DOHH2 (cell line): ENCODE measurements at regions not wholly inside any gene's neighbourhood (a gene's known extent, or its start where the extent isn't known, plus 50 kb on each side); places are given as distances from the start of the nearest gene placed in this dataset.

Experiments
- H3F3A ChIP-seq: fragments of 200-600 bp; sonication (generic), shearing (Covaris generic); 2 replicates; pipeline ENCODE4 v1.6.0; 2016; ENCODE audit warnings: antibody characterized with exemption, mild to moderate bottlenecking; ENCODE audit not compliant: control insufficient read depth, insufficient read depth
- H3K27ac ChIP-seq: fragments of 200-600 bp; sonication (generic); 2 replicates; pipeline ENCODE4 v1.5.1; 2014; ENCODE audit warnings: low read depth, mild to moderate bottlenecking, low read length, moderate library complexity
- H3K27me3 ChIP-seq: fragments of 200-600 bp; sonication (generic); 2 replicates; pipeline ENCODE4 v1.6.1; 2014; ENCODE audit warnings: mild to moderate bottlenecking, low read length, mixed read lengths; ENCODE audit not compliant: control insufficient read depth
- H3K36me3 ChIP-seq: fragments of 200-600 bp; sonication (generic); 2 replicates; pipeline ENCODE4 v1.6.1; 2014; ENCODE audit warnings: mild to moderate bottlenecking, low read length, moderate library complexity, mixed read lengths; ENCODE audit not compliant: control insufficient read depth
- H3K4me1 ChIP-seq: fragments of 200-600 bp; sonication (generic); 2 replicates; pipeline ENCODE4 v1.6.1; 2014; ENCODE audit warnings: mild to moderate bottlenecking, low read length, mixed read lengths; ENCODE audit not compliant: control insufficient read depth
- H3K4me2 ChIP-seq: fragments of 200-600 bp; sonication (generic); 2 replicates; pipeline ENCODE4 v1.6.0; 2014; ENCODE audit warnings: mild to moderate bottlenecking, low read length, moderate library complexity
- H3K4me3 ChIP-seq: fragments of 200-600 bp; sonication (generic); 2 replicates; pipeline ENCODE4 v1.5.1; 2014; ENCODE audit warnings: mild to moderate bottlenecking, low read length, mixed read lengths
- H3K79me2 ChIP-seq: fragments of 200-600 bp; sonication (generic); 2 replicates; pipeline ENCODE4 v1.6.1; 2014; ENCODE audit warnings: mild to moderate bottlenecking, low read length, mixed read lengths; ENCODE audit not compliant: control insufficient read depth
- H3K9me2 ChIP-seq: fragments of 200-600 bp; sonication (generic); replicated peaks from 2 replicates; pipeline ENCODE4 v1.6.1; 2014; ENCODE audit warnings: mild to moderate bottlenecking, low read length, mixed read lengths; ENCODE audit not compliant: control insufficient read depth
- H3K9me3 ChIP-seq: fragments of 200-600 bp; sonication (generic); 2 replicates; pipeline ENCODE4 v1.6.1; 2014; ENCODE audit warnings: antibody characterized with exemption, low read length, mixed read lengths; ENCODE audit not compliant: control insufficient read depth, insufficient read depth
- H4K20me1 ChIP-seq: fragments of 200-600 bp; sonication (generic); 2 replicates; pipeline ENCODE4 v1.6.0; 2014; ENCODE audit warnings: low read depth, mild to moderate bottlenecking, antibody characterized with exemption, low read length, moderate library complexity; ENCODE audit not compliant: control insufficient read depth, insufficient read depth
- EZH2phosphoT487 ChIP-seq: fragments of 200-600 bp; sonication (generic); IDR thresholded peaks from 2 replicates; pipeline ENCODE4 v1.6.1; 2017; ENCODE audit warnings: borderline replicate concordance, mild to moderate bottlenecking, antibody characterized with exemption, low read length, moderate library complexity, mixed read lengths
- TF ChIP-seq, protein P1 (sequence below): fragments of 200-600 bp; sonication (generic); IDR thresholded peaks from one replicate; pipeline ENCODE4 v1.5.1; 2014; ENCODE audit warnings: antibody characterized with exemption, mild to moderate bottlenecking, low read depth, low read length; ENCODE audit not compliant: poor library complexity, severe bottlenecking

DNA sequence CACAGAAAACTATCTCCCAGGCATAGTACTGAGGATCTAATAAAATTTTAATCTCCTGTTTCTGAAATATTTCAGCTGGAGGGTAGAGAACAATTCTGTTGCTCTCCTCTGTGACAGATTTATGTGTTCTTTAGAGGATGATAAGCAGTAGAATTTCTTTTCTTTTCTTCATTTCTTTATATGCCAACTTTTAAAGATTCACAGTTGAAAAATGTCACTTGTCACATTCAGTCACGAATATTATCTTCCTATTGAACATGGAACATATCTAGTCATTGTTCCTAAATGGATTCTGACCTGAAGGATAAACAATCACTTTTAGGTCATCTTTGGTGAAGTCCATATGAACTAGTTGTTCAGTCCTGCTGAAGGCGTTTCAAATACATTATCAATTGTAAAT lies 585.5 kb upstream of the DPPA4 start:
- no peaks in the 10 kb centered on the region for H3K4me1 ChIP-seq
- no peaks in the 10 kb centered on the region for H3K79me2 ChIP-seq
- TF ChIP-seq, protein P1, sequence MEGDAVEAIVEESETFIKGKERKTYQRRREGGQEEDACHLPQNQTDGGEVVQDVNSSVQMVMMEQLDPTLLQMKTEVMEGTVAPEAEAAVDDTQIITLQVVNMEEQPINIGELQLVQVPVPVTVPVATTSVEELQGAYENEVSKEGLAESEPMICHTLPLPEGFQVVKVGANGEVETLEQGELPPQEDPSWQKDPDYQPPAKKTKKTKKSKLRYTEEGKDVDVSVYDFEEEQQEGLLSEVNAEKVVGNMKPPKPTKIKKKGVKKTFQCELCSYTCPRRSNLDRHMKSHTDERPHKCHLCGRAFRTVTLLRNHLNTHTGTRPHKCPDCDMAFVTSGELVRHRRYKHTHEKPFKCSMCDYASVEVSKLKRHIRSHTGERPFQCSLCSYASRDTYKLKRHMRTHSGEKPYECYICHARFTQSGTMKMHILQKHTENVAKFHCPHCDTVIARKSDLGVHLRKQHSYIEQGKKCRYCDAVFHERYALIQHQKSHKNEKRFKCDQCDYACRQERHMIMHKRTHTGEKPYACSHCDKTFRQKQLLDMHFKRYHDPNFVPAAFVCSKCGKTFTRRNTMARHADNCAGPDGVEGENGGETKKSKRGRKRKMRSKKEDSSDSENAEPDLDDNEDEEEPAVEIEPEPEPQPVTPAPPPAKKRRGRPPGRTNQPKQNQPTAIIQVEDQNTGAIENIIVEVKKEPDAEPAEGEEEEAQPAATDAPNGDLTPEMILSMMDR = no peak
- no peak for TF ChIP-seq EZH2phosphoT487
- H4K20me1 ChIP-seq = no peaks in the 10 kb centered on the region
- H3F3A ChIP-seq = no peaks in the 10 kb centered on the region
- H3K27me3 ChIP-seq = no peaks in the 10 kb centered on the region
- no peak overlapping the region for H3K4me2 ChIP-seq
- H3K27ac ChIP-seq = no peak overlapping the region
- H3K36me3 ChIP-seq = no peaks in the 10 kb centered on the region
- no peaks in the 10 kb centered on the region for H3K9me3 ChIP-seq
- no peaks in the 10 kb centered on the region for H3K9me2 ChIP-seq
- H3K4me3 ChIP-seq = no peak overlapping the region

DNA sequence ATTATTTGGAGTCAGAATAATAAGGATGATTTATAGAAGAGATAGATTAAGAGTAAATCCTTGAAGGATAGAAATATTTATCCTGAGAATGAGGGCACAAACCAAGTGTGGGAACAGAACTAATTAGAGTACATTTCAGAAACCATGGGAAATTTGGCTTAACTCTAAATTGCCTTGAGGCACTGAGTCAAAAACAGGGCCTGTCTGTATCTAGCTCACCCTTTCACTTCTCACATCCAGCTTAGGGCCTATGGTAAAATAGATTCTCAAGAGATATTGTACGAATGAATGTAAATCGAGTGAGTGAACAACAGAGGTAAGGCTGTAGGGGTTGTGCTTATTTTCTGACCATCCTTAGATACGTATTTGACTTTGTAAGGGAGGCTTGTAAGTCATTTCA lies 586.1 kb upstream of the DPPA4 start:
- H3K79me2 ChIP-seq = no peaks in the 10 kb centered on the region
- TF ChIP-seq, protein P1 = no peak
- TF ChIP-seq EZH2phosphoT487 = no peak
- no peak overlapping the region for H3K4me3 ChIP-seq
- H3K9me2 ChIP-seq = no peaks in the 10 kb centered on the region
- H3K36me3 ChIP-seq = no peaks in the 10 kb centered on the region
- no peaks in the 10 kb centered on the region for H4K20me1 ChIP-seq
- no peaks in the 10 kb centered on the region for H3F3A ChIP-seq
- H3K4me2 ChIP-seq = no peak overlapping the region
- no peaks in the 10 kb centered on the region for H3K4me1 ChIP-seq
- H3K9me3 ChIP-seq = no peaks in the 10 kb centered on the region
- H3K27ac ChIP-seq = no peak overlapping the region
- no peaks in the 10 kb centered on the region for H3K27me3 ChIP-seq

DNA sequence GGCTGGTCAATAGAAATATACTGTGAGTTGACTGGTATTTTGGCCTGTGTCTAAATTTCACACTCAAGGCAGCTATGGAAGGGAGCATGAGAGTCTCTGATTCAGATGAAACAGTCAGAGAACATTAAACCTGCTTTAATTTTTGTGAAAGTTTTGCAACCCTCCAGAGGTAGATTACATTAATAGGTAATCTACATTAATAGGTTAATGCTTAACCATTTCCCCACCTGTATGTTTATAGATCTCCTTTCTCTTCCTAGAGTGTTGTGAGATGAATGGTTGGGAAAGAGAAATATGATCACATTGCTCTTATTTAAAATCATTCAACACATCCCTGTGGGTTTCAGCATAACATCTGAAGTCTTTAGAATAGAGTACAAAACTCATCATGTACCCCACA lies 586.9 kb upstream of the DPPA4 start:
- H3K4me1 ChIP-seq = no peaks in the 10 kb centered on the region
- no peaks in the 10 kb centered on the region for H3K79me2 ChIP-seq
- H3K9me3 ChIP-seq = no peaks in the 10 kb centered on the region
- H3K9me2 ChIP-seq = no peaks in the 10 kb centered on the region
- H3K27me3 ChIP-seq = no peaks in the 10 kb centered on the region
- no peak overlapping the region for H3K4me3 ChIP-seq
- H3F3A ChIP-seq = no peaks in the 10 kb centered on the region
- no peaks in the 10 kb centered on the region for H3K36me3 ChIP-seq
- no peak overlapping the region for H3K27ac ChIP-seq
- no peak for TF ChIP-seq EZH2phosphoT487
- TF ChIP-seq, protein P1 = no peak
- no peaks in the 10 kb centered on the region for H4K20me1 ChIP-seq
- no peak overlapping the region for H3K4me2 ChIP-seq

DNA sequence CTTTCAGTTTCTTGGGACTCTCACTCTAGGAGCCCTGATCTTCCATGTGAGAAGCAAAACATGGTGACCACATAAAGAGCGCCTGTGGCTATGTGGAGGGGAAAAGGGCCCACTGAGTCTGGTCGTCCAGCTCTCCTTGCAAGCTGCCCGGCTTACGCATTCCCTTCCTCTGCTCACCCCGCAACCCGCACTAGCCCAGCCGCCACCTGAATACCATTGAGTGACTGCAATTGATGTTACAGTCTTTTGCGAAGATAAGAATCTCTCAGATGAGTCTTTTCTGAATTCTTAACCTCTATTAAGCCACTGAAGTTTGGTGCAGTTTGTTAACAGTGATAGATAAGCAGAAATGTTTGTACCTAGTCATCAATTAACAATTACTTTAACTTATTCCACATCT lies 589.0 kb upstream of the DPPA4 start:
- no peaks in the 10 kb centered on the region for H3K9me2 ChIP-seq
- H3K4me3 ChIP-seq = no peak overlapping the region
- no peaks in the 10 kb centered on the region for H3K36me3 ChIP-seq
- H3K79me2 ChIP-seq = no peaks in the 10 kb centered on the region
- H3K27ac ChIP-seq = no peak overlapping the region
- H3K4me1 ChIP-seq = no peaks in the 10 kb centered on the region
- H3K9me3 ChIP-seq = no peaks in the 10 kb centered on the region
- H3F3A ChIP-seq = no peaks in the 10 kb centered on the region
- H3K27me3 ChIP-seq = no peaks in the 10 kb centered on the region
- H4K20me1 ChIP-seq = no peaks in the 10 kb centered on the region
- no peak overlapping the region for H3K4me2 ChIP-seq
- no peak for TF ChIP-seq EZH2phosphoT487
- TF ChIP-seq, protein P1 = no peak
